NCI-H2227 (cell line): ENCODE measurements at regions not wholly inside any gene's neighbourhood (a gene's known extent, or its start where the extent isn't known, plus 50 kb on each side); places are given as distances from the start of the nearest gene placed in this dataset.

Experiments used
- DNase-seq: peaks from one replicate; lab custom pipeline; 2025; ENCODE audit not compliant: unreplicated experiment; lab: John Stamatoyannopoulos, UW

DNA sequence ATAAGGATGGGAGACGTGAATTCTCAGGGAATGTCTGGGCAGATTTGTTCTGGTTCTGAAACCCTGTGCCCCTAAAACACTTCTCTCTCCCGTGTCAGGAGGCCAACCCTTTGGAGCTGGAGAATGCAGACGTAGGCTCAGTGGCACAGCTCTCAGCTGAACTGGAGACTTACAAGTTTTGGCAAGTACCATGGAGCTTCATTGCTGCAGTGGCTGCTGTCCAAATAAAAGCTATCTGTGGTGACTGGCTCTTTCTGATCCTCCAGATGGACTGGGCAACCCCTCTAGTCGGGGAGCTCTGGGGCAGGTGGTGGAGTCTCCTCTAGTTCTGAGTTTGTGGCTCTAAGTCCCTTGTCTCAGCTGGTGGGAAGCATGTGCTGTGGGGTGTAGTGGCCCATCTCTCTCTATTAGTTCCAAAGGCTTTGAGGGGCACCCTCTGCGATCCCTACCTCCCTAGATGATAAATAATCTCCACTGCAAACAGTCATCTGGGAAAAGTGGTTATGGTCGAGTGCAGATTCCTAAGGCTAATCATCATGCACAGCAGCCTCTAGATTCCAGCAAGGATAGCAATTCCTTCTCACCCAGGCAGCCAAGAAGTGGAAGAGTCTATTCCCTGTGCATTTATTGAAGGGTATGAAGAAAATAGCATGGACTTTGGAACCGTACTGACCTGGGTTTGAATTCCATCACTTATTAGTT lies 204.2 kb upstream of the KLF4 start:
- DNase-seq = no peak

DNA sequence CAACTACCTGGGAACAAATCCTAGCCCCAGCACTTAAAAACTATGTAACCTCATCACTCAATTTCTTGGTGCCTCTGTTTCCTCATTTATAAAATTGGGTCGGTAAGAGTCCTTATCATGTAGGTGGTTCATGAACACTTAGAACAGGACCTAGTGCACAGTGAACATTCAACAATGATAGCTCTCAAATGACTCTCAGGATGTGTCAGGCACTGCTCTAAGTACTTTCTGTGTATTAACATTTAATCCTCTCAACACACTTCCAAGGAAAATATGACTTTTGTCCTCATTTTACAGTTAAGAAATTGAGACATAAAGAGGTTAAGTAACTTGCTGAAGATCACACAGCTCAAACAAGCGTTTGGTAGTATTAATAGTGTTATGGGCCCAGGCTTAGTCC lies 202.1 kb upstream of the KLF4 start:
- DNase-seq = no peak

DNA sequence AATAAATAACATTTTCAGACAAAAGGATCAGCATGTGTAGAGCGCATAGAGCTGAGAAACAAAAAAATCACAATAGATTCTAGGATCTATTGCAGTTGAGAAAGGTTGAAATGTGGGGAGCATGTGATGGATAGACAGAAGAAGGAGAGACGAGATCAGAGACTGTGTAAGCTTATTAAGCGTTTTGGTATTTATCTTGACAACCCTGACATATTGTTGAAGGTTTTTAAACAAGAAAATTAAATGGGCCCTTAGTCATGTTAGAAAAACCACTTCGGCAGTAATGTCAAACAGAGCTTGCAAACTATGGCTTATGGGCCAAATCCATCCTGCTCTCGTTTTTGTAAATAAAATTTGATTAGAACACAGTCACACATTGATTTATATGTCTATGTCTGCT lies 200.5 kb upstream of the KLF4 start:
- no peak for DNase-seq

DNA sequence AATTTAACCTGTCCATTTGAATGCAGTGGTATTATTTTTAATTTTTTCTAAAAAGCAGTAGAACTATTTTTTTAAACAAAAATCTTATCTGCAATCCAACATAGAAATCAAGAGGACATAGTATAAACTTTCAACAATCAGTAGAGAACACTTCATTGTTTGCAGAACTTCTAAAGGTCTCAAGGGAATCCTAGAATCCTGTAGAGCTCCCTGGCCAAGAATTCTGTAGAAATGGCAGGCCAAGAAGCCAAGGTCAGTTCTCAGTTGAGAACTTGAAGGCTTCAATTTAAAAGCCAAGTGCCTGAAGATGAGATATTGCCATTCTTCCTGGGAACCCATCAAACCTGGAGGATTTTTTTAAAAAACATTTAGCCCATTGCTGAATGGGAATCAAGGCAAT lies 199.2 kb upstream of the KLF4 start:
- DNase-seq = no peak

GRCh38 chr9:107685901-107686300 lies 196.3 kb upstream of the KLF4 start:
- no peak for DNase-seq

GRCh38 chr9:107685376-107685775 lies 195.8 kb upstream of the KLF4 start:
- no peak for DNase-seq

DNA sequence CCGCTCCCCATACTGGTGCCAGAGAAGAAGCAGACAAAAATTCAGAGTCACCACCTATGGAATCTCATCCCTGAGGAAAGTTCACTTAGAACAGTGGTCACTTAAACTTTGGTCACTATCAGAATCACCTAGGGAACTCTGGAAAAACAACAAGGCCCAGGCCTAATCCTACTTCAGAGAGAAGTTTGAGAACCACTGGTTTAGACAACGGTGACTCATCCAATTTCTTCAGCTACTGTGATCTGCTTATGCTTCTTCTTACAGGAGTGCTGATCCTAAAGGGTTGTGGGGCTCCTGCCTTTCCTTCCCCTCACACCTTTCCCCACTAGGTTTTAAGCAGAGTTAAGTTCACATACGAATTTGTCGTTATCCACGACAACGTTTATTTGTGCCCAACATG lies 194.7 kb upstream of the KLF4 start:
- no peak for DNase-seq

DNA sequence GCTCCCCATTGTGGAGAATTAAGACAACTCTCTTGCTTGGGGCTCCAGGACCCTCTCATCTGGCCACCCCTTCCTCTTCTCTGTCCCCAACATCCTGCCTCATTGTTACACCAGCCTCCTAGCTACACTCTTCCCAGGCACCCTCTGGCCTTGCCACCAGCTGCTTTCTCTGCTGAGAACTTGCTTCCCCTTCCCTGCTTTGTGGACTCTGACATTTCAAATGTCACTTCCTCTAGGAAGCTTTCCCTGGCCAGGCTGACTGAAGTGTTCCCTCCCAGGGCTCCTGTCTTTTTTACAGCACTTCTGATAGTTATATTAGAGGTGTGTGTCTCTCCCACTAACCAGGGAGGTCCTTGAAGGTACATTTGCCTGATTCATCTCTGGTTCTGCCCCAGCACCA lies 194.0 kb upstream of the KLF4 start:
- no peak for DNase-seq

GRCh38 chr9:107681988-107682387 lies 192.4 kb upstream of the KLF4 start:
- no peak for DNase-seq

GRCh38 chr9:107675351-107676259 lies 186.0 kb upstream of the KLF4 start:
- no peak for DNase-seq

DNA sequence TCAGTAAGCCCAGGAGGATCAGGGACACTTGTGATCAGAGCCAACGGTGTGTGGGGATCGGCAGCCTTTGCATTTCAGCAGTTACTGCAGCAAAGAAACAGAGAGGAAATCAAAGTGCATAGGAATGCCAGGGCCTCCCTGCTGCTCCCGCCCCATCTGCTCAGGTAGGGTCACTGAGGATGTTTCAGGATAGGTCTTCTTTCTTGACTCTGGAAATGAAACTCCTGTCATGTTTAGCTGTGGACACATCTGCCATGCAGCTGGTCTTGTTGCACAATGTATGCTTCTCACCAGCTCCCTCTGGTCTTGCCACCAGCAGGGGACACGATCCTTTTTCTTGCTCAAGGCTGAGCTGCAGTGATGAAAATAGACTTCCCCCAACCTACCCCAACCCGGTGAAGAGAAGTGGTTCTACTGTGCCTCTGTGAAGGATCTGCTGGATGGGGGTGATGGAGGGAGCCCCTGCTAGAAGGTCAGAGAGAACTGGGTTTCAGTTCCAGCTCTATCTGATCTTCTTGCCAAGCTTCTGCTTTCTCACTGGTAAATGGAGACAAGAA lies 185.2 kb upstream of the KLF4 start:
- no peak for DNase-seq

DNA sequence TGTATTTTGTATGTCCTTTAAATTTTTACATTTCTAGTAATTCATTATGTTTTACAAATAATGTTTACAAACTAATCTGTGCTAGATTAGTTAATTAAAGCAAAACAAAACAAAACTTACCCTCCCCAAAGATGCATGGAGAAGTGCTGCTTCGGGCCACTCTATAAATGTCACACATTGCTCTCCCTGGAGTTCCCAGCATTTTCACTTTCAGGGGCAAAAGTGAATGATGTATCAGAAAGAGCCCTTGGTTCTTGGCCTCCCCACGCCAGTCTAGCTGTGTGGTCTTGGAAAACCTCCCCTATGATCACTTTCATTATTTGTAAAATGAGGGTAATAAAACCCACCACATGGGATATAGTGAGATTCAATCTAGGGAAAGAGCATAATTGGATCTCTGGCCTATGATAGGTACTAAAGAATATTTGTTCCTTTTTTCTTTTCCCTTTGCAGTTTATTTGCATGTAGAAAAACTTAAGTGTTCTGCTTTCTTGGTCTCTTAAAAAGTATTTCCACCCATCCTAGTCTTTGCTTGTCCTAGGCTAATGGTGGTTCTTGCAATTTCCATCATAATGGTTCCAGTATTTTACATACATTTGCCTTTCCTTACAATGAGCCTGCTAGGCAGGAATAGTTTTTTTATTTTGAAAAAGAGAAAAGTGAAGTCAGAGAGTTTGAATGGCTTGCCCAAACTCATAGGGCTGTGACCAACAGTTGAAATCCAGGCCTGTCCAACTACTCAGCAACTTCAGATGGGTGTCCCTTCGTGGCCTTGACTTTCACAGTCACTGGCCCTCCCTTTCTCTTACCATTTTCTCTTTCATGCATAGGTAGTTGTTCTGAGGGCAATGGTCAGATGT lies 184.5 kb upstream of the KLF4 start:
- no peak for DNase-seq

- DNase-seq = no peak
Measured at GRCh38 chr9:107671588-107671987, 182.0 kb upstream of the KLF4 start.

DNA sequence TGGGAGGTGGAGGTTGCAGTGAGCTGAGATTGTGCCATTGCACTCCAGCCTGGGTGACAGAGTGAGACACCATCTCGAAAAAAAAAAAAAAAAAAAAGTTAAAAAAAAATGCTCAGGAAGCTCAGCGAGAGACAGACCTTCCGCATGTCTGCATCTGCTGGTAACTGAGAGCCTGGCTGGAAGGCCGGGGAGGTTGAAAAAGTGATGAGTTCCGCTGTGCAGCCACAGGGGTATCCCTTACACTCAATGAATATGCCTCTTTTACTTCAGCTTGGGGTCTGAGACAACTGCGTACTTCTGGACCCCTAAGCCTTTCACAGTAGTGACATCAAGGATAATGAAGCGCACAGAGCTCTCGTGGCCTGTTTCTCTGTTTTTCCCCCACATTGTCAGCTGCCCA lies 179.9 kb upstream of the KLF4 start:
- DNase-seq = no peak

GRCh38 chr9:107667231-107668070 lies 177.9 kb upstream of the KLF4 start:
- no peak for DNase-seq

- no peak for DNase-seq
Measured at GRCh38 chr9:107665057-107665456, 175.5 kb upstream of the KLF4 start.

- no peak for DNase-seq
Measured at GRCh38 chr9:107660976-107661375, 171.4 kb upstream of the KLF4 start.

GRCh38 chr9:107653263-107653821 lies 163.8 kb upstream of the KLF4 start:
- no peak for DNase-seq

GRCh38 chr9:107650995-107651394 lies 161.4 kb upstream of the KLF4 start:
- DNase-seq = no peak

- DNase-seq = no peak
Measured at GRCh38 chr9:107650321-107650720, 160.8 kb upstream of the KLF4 start.
